ENCODE measurements at regions not wholly inside any gene's neighbourhood (a gene's known extent, or its start where the extent isn't known, plus 50 kb on each side); places are given as distances from the start of the nearest gene placed in this dataset.
"Not testable (repeated sequence)": the region's sequence is repeated elsewhere in the genome, so short reads cannot be mapped to it uniquely, and the experiment has no call there.

GRCh38 chr7:110529175-110529574 lies 561.8 kb upstream of the LRRN3 start:
- DNase-seq, result no peak

GRCh38 chr7:110531186-110531585 lies 559.7 kb upstream of the LRRN3 start:
- peak; percentile 61 for DNase-seq

GRCh38 chr7:110534241-110534931 lies 556.5 kb upstream of the LRRN3 start:
- peak; percentile 91 for DNase-seq

- DNase-seq, result no peak
Observed at GRCh38 chr7:110539216-110539615, 551.7 kb upstream of the LRRN3 start.

GRCh38 chr7:110541962-110542361 lies 549.0 kb upstream of the LRRN3 start:
- DNase-seq, result no peak

- no peak for DNase-seq
Observed at GRCh38 chr7:110544194-110544593, 546.7 kb upstream of the LRRN3 start.

- DNase-seq, result no peak
Observed at GRCh38 chr7:110548372-110548771, 542.6 kb upstream of the LRRN3 start.

GRCh38 chr7:110557136-110557535 lies 533.8 kb upstream of the LRRN3 start:
- DNase-seq, result no peak

- DNase-seq, result not testable (repeated sequence)
Observed at GRCh38 chr7:110563286-110563685, 527.6 kb upstream of the LRRN3 start.

- DNase-seq, result no peak
Observed at GRCh38 chr7:110564246-110564645, 526.7 kb upstream of the LRRN3 start.

- DNase-seq, result no peak
Observed at GRCh38 chr7:110568388-110568787, 522.5 kb upstream of the LRRN3 start.

- no peak for DNase-seq
Observed at GRCh38 chr7:110568932-110569331, 522.0 kb upstream of the LRRN3 start.

GRCh38 chr7:110569486-110570205 lies 521.3 kb upstream of the LRRN3 start:
- no peak for DNase-seq

- DNase-seq, result no peak
Observed at GRCh38 chr7:110573862-110574528, 516.9 kb upstream of the LRRN3 start.

GRCh38 chr7:110587294-110587693 lies 503.6 kb upstream of the LRRN3 start:
- DNase-seq, result no peak

GRCh38 chr7:110590415-110590814 lies 500.5 kb upstream of the LRRN3 start:
- no peak for DNase-seq

- no peak for DNase-seq
Observed at GRCh38 chr7:110591341-110591740, 499.6 kb upstream of the LRRN3 start.

- no peak for DNase-seq
Observed at GRCh38 chr7:110592557-110592956, 498.4 kb upstream of the LRRN3 start.

- no peak for DNase-seq
Observed at GRCh38 chr7:110593355-110593754, 497.6 kb upstream of the LRRN3 start.

- DNase-seq, result peak; percentile 3
Observed at GRCh38 chr7:110595694-110596093, 495.2 kb upstream of the LRRN3 start.

- DNase-seq, result no peak
Observed at GRCh38 chr7:110600956-110601355, 490.0 kb upstream of the LRRN3 start.

GRCh38 chr7:110601710-110602109 lies 489.2 kb upstream of the LRRN3 start:
- no peak for DNase-seq

GRCh38 chr7:110604206-110604605 lies 486.7 kb upstream of the LRRN3 start:
- DNase-seq, result no peak

- DNase-seq, result no peak
Observed at GRCh38 chr7:110604885-110605284, 486.0 kb upstream of the LRRN3 start.

All from NCI-H526 treated with DMSO at 0.1 percent for 48 hours (cell line).